ENCODE measurements at regions not wholly inside any gene's neighbourhood (a gene's known extent, or its start where the extent isn't known, plus 50 kb on each side); places are given as distances from the start of the nearest gene placed in this dataset.

DNA sequence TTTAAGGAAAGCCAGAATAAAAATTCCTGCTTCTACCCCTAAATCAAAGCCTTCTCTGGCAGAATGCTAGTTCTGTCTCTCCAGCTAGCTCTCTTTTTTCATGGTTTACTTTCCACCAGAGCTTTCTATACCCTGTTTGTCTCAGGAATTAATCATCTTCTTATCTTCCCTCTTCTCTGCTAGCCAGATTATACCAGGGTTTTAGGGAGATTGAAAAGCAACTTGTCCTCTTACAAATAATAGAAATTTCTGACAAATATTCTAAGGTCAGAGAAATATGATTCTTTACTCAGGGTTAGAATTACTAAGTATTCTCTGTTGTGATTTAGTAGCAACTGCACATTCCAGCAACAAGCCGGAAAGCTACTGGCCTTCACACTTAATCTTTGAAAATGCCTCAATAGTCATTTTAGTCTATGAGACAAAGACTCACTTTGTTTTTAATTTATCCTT lies 166.4 kb downstream of the TANC2 start:
- TF ChIP-seq, protein P1, sequence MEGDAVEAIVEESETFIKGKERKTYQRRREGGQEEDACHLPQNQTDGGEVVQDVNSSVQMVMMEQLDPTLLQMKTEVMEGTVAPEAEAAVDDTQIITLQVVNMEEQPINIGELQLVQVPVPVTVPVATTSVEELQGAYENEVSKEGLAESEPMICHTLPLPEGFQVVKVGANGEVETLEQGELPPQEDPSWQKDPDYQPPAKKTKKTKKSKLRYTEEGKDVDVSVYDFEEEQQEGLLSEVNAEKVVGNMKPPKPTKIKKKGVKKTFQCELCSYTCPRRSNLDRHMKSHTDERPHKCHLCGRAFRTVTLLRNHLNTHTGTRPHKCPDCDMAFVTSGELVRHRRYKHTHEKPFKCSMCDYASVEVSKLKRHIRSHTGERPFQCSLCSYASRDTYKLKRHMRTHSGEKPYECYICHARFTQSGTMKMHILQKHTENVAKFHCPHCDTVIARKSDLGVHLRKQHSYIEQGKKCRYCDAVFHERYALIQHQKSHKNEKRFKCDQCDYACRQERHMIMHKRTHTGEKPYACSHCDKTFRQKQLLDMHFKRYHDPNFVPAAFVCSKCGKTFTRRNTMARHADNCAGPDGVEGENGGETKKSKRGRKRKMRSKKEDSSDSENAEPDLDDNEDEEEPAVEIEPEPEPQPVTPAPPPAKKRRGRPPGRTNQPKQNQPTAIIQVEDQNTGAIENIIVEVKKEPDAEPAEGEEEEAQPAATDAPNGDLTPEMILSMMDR (IDR thresholded peaks at IDR 0.05; ENCODE audit: low read depth, low read length): no peak
- no peak for DNase-seq (ENCODE audit: extremely low read depth, low read depth)

GRCh38 chr17:63133491-63133890 lies 167.5 kb downstream of the TANC2 start:
- no peak for DNase-seq (ENCODE audit: extremely low read depth, low read depth)
- TF ChIP-seq, protein P1 (IDR thresholded peaks at IDR 0.05; ENCODE audit: low read depth, low read length): no peak

- TF ChIP-seq, protein P1 (IDR thresholded peaks at IDR 0.05; ENCODE audit: low read depth, low read length): no peak
- DNase-seq (ENCODE audit: extremely low read depth, low read depth): no peak
Observed at GRCh38 chr17:63134867-63135266, 168.8 kb downstream of the TANC2 start.

- no peak for DNase-seq (ENCODE audit: extremely low read depth, low read depth)
- TF ChIP-seq, protein P1 (IDR thresholded peaks at IDR 0.05; ENCODE audit: low read depth, low read length): no peak
Observed at GRCh38 chr17:63136369-63137012, 170.5 kb downstream of the TANC2 start.

DNA sequence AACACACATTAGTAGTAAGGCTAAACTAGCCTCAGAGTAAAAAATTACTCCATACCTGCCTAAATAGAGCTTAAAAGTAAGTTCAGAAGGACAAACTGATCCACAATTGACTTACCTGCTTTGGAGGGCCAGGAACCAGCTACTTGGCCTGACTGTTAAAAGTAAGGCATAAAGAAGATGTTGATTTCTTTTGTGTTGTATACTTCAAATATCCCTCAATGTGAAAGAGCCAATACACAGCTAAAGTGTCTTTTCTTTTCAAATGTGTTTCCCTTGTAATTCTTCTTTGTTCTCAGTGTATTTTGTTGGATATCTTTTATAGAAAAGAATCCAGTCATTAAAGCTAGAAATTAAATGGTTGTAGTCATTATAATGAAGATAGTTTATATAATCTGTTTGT lies 171.1 kb downstream of the TANC2 start:
- TF ChIP-seq, protein P1 (IDR thresholded peaks at IDR 0.05; ENCODE audit: low read depth, low read length): no peak
- no peak for DNase-seq (ENCODE audit: extremely low read depth, low read depth)

DNA sequence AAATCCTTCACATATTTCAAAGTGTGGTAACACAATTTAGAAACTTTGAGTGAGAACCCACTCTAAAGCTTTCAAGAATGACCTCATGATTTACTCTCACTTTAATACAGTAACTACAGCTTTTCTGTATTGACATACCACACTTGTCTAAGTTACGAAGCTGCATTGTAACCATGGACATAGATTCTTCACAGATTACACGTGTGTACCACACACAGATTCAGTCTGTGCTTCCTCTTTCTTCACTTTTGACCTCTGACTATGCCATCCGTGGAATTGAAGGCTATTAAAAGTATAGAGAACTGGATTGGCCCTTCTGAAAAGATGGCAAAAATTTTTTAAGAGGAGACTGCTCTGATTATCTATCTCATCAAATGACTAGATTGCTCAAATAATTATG lies 172.7 kb downstream of the TANC2 start:
- no peak for DNase-seq (ENCODE audit: extremely low read depth, low read depth)
- TF ChIP-seq, protein P1 (IDR thresholded peaks at IDR 0.05; ENCODE audit: low read depth, low read length): no peak

- DNase-seq (ENCODE audit: extremely low read depth, low read depth): no peak
- TF ChIP-seq, protein P1 (IDR thresholded peaks at IDR 0.05; ENCODE audit: low read depth, low read length): no peak
Observed at GRCh38 chr17:63139356-63139755, 173.3 kb downstream of the TANC2 start.

Data from AG09319 (cell line).